HG03196 (cell line): ENCODE measurements at regions not wholly inside any gene's neighbourhood (a gene's known extent, or its start where the extent isn't known, plus 50 kb on each side); places are given as distances from the start of the nearest gene placed in this dataset.

ENCODE experiments used
- ATAC-seq: cut with Tn5 transposase; IDR thresholded peaks from one replicate; pipeline ENCODE4 v1.9.1; 2021; ENCODE audit not compliant: unreplicated experiment

GRCh38 chr11:32531528-32531927 is 52.1 kb upstream of the EIF3M start:
- ATAC-seq, result no peak

- ATAC-seq, result peak; percentile 96
Observed at GRCh38 chr11:32529994-32530588, 53.5 kb upstream of the EIF3M start.

- no peak for ATAC-seq
Observed at GRCh38 chr11:32527261-32528175, 56.1 kb upstream of the EIF3M start.

GRCh38 chr11:32526760-32527159 is 56.9 kb upstream of the EIF3M start:
- ATAC-seq, result no peak

- ATAC-seq, result no peak
Observed at GRCh38 chr11:32511926-32512325, 71.7 kb upstream of the EIF3M start.

- no peak for ATAC-seq
Observed at GRCh38 chr11:32510039-32510438, 73.6 kb upstream of the EIF3M start.

GRCh38 chr11:32508780-32509179 is 73.4 kb upstream of the WT1 start:
- no peak for ATAC-seq

- ATAC-seq, result no peak
Observed at GRCh38 chr11:32500001-32500400, 64.7 kb upstream of the WT1 start.

- ATAC-seq, result no peak
Observed at GRCh38 chr11:32497951-32498350, 62.6 kb upstream of the WT1 start.

GRCh38 chr11:32494629-32495028 is 59.3 kb upstream of the WT1 start:
- ATAC-seq, result no peak

GRCh38 chr11:32489464-32489863 is 54.1 kb upstream of the WT1 start:
- ATAC-seq, result no peak

- ATAC-seq, result no peak
Observed at GRCh38 chr11:32487270-32487669, 51.9 kb upstream of the WT1 start.

- ATAC-seq, result no peak
Observed at GRCh38 chr11:32485733-32486132, 50.4 kb upstream of the WT1 start.
